ENCODE measurements at regions not wholly inside any gene's neighbourhood (a gene's known extent, or its start where the extent isn't known, plus 50 kb on each side); places are given as distances from the start of the nearest gene placed in this dataset.

DNA sequence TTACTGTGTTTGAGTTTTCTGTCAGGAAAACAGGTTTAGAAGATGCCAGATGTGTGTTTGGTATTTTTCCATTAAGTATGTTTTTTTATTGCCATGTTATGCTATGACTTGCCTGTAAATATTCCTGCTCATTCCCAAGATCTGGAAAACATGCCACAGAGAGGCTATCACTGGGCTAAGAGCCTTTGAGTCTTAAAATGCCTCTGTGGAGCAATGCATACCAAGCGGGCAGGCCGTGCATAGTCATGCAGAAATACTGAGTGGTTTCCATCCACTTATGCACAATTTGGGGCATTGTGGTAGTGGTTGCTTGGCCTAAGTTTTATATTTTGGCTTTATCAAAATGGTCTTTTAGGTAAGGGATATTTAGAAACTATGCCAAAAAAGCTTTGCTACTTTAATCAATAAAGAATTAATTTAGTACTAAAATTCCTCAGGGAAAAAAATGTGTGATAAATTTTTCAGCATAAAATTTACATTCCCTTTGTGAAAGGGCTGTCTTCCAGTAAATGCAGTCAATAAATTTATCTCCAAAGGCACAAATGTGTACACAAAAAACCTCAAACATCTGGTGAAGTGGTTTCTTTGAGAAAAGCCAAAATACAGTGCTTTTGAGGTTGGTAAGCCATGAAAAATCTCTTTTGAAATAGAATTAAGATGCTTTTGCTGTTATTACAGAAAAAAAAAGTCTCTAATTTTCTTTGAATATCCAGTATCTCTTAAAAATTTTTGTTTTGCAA lies 341.3 kb upstream of the FBXO33 start:
- Histone ChIP-seq H3K9ac (ENCODE audit: insufficient read depth, low read length) (no peak overlapping the region), H3K4me2 (ENCODE audit: extremely low read depth, insufficient read depth, low read length) (no peak overlapping the region), H3K79me2 (ENCODE audit: control insufficient read depth, insufficient read depth, low read length) (no peaks in the 10 kb centered on the region), H3K27ac (ENCODE audit: insufficient read depth, low read length) (no peak overlapping the region), H3K9me3 (ENCODE audit: control insufficient read depth, insufficient read depth, low read depth, low read length) (no peaks in the 10 kb centered on the region), H3K36me3 (ENCODE audit: control insufficient read depth, insufficient read depth, low read length) (no peaks in the 10 kb centered on the region), H3K27me3 (ENCODE audit: control insufficient read depth, insufficient read depth, low read length) (no peaks in the 10 kb centered on the region), H2AFZ (ENCODE audit: low read length) (no peak overlapping the region), H3K4me1 (ENCODE audit: control insufficient read depth, extremely low read depth, insufficient read depth, low read length) (no peaks in the 10 kb centered on the region), H3K4me3 (replicated peaks in 1 of 4; ENCODE audit: control extremely low read depth in 1 of 4, insufficient read depth in 1 of 4, low read depth in 3 of 4, low read length in 4 of 4) (no peak overlapping the region), H4K20me1 (ENCODE audit: control insufficient read depth, extremely low read depth, insufficient read depth, low read length) (no peaks in the 10 kb centered on the region)
- DNase-seq (ENCODE audit: low read depth in 2 of 2) = peak in 1 of 2 donors; percentile 6
- no peak for TF ChIP-seq EZH2 (IDR thresholded peaks at IDR 0.05; ENCODE audit: low read length, missing control alignments)
- no peak for TF ChIP-seq CTCF (conservative IDR thresholded peaks at IDR 0.05 in 1 of 2, IDR thresholded peaks at IDR 0.05 in 1 of 2; ENCODE audit: low read depth in 1 of 2, low read length in 2 of 2)

- Histone ChIP-seq H3K4me2 (ENCODE audit: extremely low read depth, insufficient read depth, low read length) (no peak overlapping the region), H4K20me1 (ENCODE audit: control insufficient read depth, extremely low read depth, insufficient read depth, low read length) (no peaks in the 10 kb centered on the region), H3K79me2 (ENCODE audit: control insufficient read depth, insufficient read depth, low read length) (no peaks in the 10 kb centered on the region), H3K9me3 (ENCODE audit: control insufficient read depth, insufficient read depth, low read depth, low read length) (no peaks in the 10 kb centered on the region), H2AFZ (ENCODE audit: low read length) (no peak overlapping the region), H3K9ac (ENCODE audit: insufficient read depth, low read length) (no peak overlapping the region), H3K27me3 (ENCODE audit: control insufficient read depth, insufficient read depth, low read length) (no peaks in the 10 kb centered on the region), H3K36me3 (ENCODE audit: control insufficient read depth, insufficient read depth, low read length) (no peaks in the 10 kb centered on the region), H3K27ac (ENCODE audit: insufficient read depth, low read length) (no peak overlapping the region), H3K4me3 (replicated peaks in 1 of 4; ENCODE audit: control extremely low read depth in 1 of 4, insufficient read depth in 1 of 4, low read depth in 3 of 4, low read length in 4 of 4) (no peak overlapping the region), H3K4me1 (ENCODE audit: control insufficient read depth, extremely low read depth, insufficient read depth, low read length) (no peaks in the 10 kb centered on the region)
- TF ChIP-seq CTCF (conservative IDR thresholded peaks at IDR 0.05 in 1 of 2, IDR thresholded peaks at IDR 0.05 in 1 of 2; ENCODE audit: low read depth in 1 of 2, low read length in 2 of 2) (no peak), EZH2 (IDR thresholded peaks at IDR 0.05; ENCODE audit: low read length, missing control alignments) (no peak)
- DNase-seq (ENCODE audit: low read depth in 2 of 2) = no peak
Observed at GRCh38 chr14:39772627-39773026, 340.4 kb upstream of the FBXO33 start.

- Histone ChIP-seq H3K4me3 (replicated peaks in 1 of 4; ENCODE audit: control extremely low read depth in 1 of 4, insufficient read depth in 1 of 4, low read depth in 3 of 4, low read length in 4 of 4) (no peak overlapping the region), H3K9me3 (ENCODE audit: control insufficient read depth, insufficient read depth, low read depth, low read length) (no peaks in the 10 kb centered on the region), H3K4me2 (ENCODE audit: extremely low read depth, insufficient read depth, low read length) (no peak overlapping the region), H3K79me2 (ENCODE audit: control insufficient read depth, insufficient read depth, low read length) (no peaks in the 10 kb centered on the region), H3K27me3 (ENCODE audit: control insufficient read depth, insufficient read depth, low read length) (no peaks in the 10 kb centered on the region), H3K36me3 (ENCODE audit: control insufficient read depth, insufficient read depth, low read length) (no peaks in the 10 kb centered on the region), H2AFZ (ENCODE audit: low read length) (no peak overlapping the region), H3K9ac (ENCODE audit: insufficient read depth, low read length) (no peak overlapping the region), H4K20me1 (ENCODE audit: control insufficient read depth, extremely low read depth, insufficient read depth, low read length) (no peaks in the 10 kb centered on the region), H3K4me1 (ENCODE audit: control insufficient read depth, extremely low read depth, insufficient read depth, low read length) (no peaks in the 10 kb centered on the region), H3K27ac (ENCODE audit: insufficient read depth, low read length) (no peak overlapping the region)
- DNase-seq (ENCODE audit: low read depth in 2 of 2) = no peak
- no peak for TF ChIP-seq EZH2 (IDR thresholded peaks at IDR 0.05; ENCODE audit: low read length, missing control alignments)
- TF ChIP-seq CTCF (conservative IDR thresholded peaks at IDR 0.05 in 1 of 2, IDR thresholded peaks at IDR 0.05 in 1 of 2; ENCODE audit: low read depth in 1 of 2, low read length in 2 of 2) = no peak
Observed at GRCh38 chr14:39768589-39768988, 336.4 kb upstream of the FBXO33 start.

All from fibroblast of lung (primary cell).